G401.6 (cell line): ENCODE measurements at regions not wholly inside any gene's neighbourhood (a gene's known extent, or its start where the extent isn't known, plus 50 kb on each side); places are given as distances from the start of the nearest gene placed in this dataset.
"Not testable (repeated sequence)": the region's sequence is repeated elsewhere in the genome, so short reads cannot be mapped to it uniquely, and the experiment has no call there.

ENCODE experiments used
- FAIRE-seq: peaks from 2 replicates; lab custom pipeline; 2012; peaks lifted over from hg19 to GRCh38; lab: Jason Lieb, UNC

- FAIRE-seq, result no peak
These were observed 282.4 kb upstream of the TMEM132C start for GRCh38 chr12:127984386-127985055.

DNA sequence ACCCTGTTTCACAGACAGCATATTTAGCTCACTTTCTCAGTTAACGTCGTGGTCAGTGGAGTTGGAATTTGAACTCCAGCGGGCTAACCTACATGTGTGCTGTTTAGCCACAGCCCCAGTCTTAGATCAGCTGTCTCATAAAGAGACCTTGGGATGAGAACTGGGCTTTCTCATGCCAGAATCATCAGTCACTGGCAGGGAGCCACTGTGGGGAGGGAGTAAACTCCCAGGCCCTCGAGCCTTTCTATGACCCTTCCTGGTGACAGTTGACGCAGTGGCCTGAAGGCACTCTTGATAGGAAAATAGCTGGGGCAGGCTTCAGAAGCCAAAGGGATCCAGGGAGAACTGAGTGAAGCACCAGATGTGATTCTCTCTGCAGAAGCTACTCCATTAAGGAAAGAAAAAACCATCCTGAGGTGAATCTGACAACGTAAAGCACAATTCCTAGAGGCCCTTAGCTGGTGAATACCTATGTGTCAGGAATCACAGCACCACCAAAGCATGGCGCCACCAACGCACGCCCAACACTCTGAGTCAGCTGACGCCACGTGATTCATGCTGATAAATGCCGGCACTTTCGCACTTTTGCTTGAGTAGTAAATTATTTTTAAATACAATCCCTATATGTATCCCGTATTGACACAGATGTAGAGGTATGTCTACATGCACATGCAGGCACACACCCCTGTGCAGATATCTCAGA is 279.6 kb upstream of the TMEM132C start:
- no peak for FAIRE-seq

- FAIRE-seq, result no peak
These were observed 275.5 kb upstream of the TMEM132C start for GRCh38 chr12:127991485-127991884.

DNA sequence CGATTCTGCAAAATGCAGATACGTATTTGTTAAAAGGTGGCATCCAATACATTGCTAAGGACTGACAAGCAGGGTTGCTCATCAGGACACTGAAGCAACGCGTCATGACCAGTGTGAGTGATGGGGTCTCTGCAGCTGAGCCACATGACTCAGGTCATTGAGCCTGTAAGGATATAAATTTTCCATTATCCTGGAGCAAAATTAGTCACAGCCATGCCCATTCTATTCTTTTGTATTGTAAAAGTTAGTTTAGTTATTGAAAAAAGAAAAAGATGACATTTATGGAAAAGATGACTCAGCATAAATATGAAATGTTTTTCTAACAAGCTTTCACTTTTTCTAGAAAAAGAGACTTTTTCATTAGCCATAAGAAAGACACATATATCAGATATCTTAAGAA is 268.0 kb upstream of the TMEM132C start:
- FAIRE-seq, result no peak

GRCh38 chr12:128004383-128004938 is 262.5 kb upstream of the TMEM132C start:
- FAIRE-seq, result no peak

DNA sequence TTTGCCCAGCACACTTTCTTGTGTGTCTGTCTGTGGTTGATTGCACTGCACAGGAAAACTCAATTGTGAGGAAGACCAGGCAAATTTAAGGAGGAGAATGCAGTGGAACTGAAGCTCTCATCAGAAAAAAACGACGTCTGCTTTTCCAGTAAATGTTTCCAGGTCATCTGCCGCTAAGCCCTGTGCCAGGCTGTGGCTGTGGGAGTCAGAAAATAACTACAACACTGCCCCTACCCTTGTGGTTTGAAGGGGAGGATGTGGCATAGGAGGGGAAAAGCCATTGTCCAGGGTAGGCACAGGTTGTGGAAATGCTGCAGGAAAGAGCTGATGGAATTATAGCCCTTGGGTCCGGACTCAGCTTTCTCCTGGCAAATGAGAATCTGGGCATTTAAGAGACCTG is 259.7 kb upstream of the TMEM132C start:
- FAIRE-seq, result no peak

DNA sequence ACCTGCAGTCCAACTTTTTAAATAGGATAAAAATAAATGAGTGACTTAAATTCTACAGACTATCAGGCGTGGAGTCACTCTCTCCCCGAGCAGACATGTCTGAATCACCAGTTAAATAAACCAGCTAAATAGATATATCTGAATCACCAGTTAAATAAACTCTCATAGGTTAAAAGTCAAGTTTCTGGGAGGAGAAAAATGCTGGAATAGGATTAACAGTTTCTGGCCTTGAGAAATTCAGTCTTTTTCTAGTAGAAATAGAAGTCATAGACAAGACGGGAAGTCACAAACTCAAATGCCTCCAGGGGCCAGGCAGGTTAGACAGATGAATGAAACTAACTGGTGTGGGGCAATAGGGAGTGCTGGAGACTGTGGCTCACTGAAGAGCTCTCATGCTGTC is 258.6 kb upstream of the TMEM132C start:
- FAIRE-seq, result no peak

DNA sequence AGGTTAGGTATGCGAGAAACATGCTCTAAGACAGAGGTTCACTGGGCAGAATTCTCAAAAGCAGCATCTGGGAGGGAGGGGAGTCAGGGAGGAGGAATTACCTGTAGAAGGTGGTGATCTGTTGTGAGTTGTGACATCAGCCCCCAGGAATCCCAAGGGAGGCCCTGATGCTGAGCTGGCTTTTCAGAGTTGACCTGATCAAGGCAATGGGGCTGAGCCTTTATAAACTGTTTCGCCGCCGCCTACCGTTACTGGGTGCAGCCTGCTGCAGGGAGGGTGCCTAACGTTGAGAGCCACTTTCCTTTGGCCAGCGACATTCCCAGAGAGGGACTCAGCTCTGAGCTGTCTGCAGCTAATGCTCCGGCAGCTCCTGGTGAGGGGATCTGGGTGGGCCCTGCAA is 257.9 kb upstream of the TMEM132C start:
- no peak for FAIRE-seq

GRCh38 chr12:128012110-128012509 is 254.9 kb upstream of the TMEM132C start:
- FAIRE-seq, result no peak

DNA sequence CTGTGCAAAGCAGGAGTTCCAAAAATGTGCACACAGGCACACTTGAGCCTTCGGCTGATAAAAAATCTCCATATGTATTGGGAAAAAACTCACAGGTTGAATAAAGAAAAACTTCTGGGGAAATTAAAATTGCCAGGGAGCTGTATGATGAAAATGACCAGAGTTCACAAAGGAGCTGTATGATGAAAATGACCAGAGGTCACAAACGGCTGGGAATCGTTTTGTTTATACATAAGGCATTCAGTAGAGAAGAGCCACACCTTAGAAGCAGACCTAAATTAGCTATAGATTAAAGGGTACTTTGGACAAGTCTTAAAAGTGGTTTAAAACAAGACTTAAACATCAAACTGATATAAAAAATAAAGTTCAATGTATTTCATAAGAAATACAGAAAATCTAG is 251.7 kb upstream of the TMEM132C start:
- FAIRE-seq, result no peak

- FAIRE-seq, result no peak
These were observed 248.9 kb upstream of the TMEM132C start for GRCh38 chr12:128018067-128018466.

DNA sequence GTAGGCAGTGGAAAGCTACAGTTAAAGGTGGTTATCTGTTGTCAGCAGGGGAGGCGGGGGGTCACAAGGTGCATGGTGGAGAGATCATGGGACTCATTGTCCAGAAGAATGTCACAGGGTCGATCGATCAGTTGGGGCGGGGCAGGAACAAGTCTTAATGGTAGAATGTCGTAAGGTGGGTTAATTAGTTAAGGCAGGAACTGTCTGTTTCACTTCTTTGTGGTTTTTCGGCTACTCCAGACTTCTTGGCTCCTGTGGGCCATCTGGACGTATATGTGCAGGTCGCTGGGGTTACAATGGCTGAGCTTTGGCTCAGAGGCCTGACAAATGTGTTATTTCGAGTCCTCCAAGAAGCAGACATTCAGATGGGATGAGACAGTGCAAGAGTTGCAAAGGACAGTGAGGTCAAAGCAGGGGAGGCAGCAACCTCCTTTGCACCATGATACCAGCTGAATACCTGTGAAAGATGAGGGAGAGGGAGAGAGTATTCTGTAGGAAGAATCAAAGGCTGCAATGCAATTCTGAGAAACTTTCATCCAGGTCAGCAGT is 246.9 kb upstream of the TMEM132C start:
- FAIRE-seq, result no peak

DNA sequence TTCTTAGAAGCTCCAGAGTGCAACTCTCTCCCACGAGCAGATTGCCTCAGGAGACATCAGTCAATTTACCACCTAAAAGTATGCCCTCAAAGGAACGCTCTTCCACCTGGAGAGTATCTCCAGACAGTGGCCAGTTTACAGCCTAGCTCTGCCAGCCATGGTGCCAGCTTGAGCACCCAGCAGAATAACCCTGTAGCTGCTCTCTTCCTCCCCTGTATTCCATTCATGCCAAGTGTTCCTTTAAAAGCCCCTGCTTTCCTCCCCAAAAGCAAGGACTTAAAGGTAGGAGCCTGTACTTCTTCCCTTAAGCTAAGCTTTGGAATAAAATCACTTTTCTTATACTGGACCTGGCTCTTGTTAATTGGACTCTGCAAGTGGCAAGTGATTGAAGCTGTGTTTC is 245.4 kb upstream of the TMEM132C start:
- no peak for FAIRE-seq

- FAIRE-seq, result no peak
These were observed 241.3 kb upstream of the TMEM132C start for GRCh38 chr12:128025589-128026245.

DNA sequence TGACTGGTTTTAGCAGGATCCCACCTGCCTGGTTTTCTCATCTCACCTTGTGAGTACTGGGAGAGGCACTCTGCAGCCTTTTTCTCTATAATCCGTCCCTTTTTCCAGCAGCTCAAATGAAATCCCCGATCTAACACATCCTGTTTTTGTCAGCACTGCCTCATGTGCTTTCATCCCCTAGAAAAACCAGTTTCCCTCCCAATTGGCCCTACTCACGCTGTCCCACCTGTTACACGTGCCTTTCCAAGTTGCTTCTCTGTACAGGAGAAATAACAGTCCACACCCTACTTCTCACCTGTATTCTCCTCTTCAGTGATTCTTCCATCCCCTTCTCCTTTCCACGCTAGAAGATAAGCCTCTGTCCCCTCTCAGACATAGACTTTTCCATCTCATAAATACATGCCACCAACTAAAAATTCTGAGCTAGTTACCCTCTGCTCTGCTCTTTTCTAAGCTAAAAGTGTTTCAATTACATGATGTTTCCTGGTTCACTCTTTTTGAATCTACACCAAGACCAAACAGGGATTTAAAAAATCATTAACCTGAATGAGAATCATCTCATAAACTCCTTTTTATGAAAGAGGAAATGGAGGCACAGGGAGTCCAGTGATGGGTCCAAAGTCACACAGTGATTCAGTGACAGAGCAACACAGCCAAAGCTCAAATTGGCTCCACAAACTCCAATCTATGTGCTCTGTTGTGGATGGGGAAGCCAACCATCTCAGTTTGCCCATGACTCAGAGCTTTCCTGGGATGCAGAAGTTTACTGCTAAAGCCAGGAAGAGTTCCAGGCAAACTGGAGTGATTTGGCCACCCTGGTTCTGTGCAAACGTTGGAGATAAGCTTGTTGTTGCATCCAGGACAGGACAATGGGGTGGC is 240.0 kb upstream of the TMEM132C start:
- FAIRE-seq, result no peak

DNA sequence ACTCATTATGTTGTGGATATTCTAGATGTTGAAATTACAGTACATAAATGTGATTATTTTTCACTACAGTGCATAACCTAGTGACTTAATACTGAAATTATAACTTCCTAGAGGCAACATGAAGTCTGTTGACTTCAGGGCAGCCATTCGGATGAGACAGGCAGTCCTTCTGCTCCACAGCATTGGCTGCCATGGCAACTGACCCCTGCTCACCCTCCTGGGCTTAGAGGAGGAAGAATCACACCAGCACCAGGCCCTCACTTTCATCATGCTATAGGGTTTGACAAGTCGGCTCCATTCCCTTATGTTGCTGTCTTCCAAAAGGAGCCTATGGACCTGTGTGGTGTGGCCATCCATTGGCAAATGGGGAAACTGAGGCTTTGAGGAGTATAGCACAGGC is 233.5 kb upstream of the TMEM132C start:
- FAIRE-seq, result no peak

GRCh38 chr12:128040971-128041370 is 226.0 kb upstream of the TMEM132C start:
- FAIRE-seq, result no peak

DNA sequence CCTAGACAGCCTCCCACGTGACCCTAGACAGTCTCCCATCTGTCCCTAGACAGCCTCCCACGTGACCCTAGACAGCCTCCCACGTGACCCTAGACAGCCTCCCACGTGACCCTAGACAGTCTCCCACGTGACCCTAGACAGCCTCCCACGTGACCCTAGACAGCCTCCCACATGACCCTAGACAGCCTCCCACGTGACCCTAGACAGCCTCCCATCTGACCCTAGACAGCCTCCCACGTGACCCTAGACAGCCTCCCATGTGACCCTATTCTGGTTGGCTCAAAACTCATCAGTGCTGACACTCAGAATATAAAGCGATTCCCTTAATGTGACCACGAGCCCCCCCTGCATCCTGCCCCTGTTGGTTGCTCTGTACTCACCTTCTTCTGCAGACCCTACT is 224.7 kb upstream of the TMEM132C start:
- FAIRE-seq, result not testable (repeated sequence)

DNA sequence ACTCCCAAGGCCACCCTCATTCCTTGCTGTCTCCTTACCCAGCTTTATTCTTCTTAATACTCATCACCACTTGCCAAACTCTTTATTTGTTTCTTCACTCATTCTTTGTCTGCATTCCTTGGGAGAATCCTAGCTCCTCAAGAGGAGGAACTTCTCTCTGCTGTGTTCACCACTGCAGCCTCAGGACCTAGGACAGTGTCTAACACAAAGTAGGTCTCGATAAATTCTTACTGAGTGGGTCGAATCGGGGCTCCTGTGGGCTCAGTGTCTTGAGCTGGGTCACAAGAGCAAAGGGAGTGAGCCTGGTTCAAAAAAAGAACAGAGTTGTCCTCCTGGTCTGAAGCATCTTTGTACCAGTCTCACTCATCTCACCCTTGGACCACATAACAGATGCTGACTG is 224.1 kb upstream of the TMEM132C start:
- no peak for FAIRE-seq

DNA sequence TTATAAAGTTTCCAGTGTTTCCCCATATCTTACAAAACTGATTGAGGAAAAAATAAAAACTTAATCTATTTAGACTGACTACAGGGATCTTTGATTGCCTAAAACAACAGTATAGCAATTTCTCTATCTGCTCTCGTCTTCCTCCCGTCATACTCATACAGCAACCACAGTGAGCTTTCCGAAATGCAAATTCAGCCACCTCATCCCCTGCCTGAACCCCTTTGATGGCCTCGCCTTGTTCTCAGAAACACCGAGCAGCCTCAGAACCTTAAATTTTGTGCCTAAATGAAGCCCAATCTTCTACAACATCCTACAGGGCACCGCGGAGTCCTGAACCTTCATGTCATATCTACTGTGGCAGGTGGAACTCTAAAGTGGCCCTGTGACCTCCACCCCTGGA is 223.7 kb upstream of the TMEM132C start:
- FAIRE-seq, result no peak

- no peak for FAIRE-seq
These were observed 219.5 kb upstream of the TMEM132C start for GRCh38 chr12:128047266-128048060.
